Activated T-cell treated with anti-CD3 and anti-CD28 coated beads, Interleukin-2, amount 50 U/mL, for 24 hours (primary cell): ENCODE measurements at regions not wholly inside any gene's neighbourhood (a gene's known extent, or its start where the extent isn't known, plus 50 kb on each side); places are given as distances from the start of the nearest gene placed in this dataset.

Experiments used
- DNase-seq: peaks from one replicate; pipeline ENCODE4 v3.0.0-alpha.2; 2020
- H3K27ac Mint-ChIP-seq: 2 replicates; pipeline ENCODE4 v1.8.0; 2020; ENCODE audit warnings: mild to moderate bottlenecking, mixed read lengths
- H3K27me3 Mint-ChIP-seq: 2 replicates; pipeline ENCODE4 v1.8.0; 2020; ENCODE audit warnings: mixed read lengths
- H3K36me3 Mint-ChIP-seq: 2 replicates; pipeline ENCODE4 v1.8.0; 2020; ENCODE audit warnings: low read depth, mixed read lengths
- H3K4me1 Mint-ChIP-seq: 2 replicates; pipeline ENCODE4 v1.8.0; 2020; ENCODE audit warnings: low read depth, mixed read lengths
- H3K4me3 Mint-ChIP-seq: 2 replicates; pipeline ENCODE4 v1.8.0; 2020; ENCODE audit warnings: mild to moderate bottlenecking, moderate library complexity, mixed read lengths
- H3K9me3 Mint-ChIP-seq: 2 replicates; pipeline ENCODE4 v1.8.0; 2020; ENCODE audit warnings: mixed read lengths

DNA sequence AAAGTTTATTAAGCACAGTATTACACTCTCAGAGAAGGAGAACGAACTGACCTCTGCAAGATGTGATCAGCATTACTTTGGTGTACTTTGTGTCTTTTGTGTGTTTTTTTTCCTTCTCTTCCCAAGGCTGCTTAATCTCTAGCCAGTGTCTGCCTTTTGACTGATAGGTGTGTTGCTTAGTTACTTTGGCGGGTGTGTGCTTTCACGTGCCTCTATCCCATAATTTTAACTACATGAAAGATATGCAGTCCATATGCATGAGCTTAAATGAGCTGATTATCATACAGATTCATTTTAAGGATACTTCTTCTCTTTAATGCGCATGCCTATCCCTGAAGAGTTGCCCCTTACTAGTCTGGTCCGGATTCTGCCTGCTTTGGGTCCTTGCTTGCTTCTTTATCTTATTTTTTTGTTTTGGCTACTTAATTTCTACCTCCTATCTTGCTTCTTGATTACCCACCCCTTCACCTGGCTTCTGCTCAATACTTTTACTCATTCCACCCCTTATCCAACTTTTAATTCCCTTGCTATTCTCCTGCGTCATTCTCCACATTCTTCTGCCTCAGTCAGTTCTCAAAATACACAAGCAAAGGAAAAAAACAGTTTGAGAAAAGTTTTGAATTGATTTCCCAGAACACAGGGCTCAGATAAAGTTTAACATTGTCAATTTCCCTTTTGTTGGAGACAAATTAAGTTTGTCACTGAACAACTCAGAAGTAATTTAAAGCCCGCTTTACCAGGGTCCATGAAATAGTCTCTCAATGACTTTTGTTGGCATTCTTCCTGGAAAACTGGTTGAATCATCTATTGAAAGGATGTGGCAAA, 182.0 kb downstream of the TENT5D start:
- Mint-ChIP-seq H3K4me1 (no peaks in the 10 kb centered on the region), H3K27ac (no peak overlapping the region), H3K9me3 (no peaks in the 10 kb centered on the region), H3K27me3 (peaks cover 52% of the 10 kb centered on the region), H3K36me3 (no peaks in the 10 kb centered on the region), H3K4me3 (no peak overlapping the region)
- DNase-seq = no peak
